Esophagus muscularis mucosa (tissue), 4 donors: ENCODE measurements at regions not wholly inside any gene's neighbourhood (a gene's known extent, or its start where the extent isn't known, plus 50 kb on each side); places are given as distances from the start of the nearest gene placed in this dataset.

Source experiments
- DNase-seq: peaks from one replicate; pipeline ENCODE4 v3.0.0-alpha.2; 2017; ENCODE audit errors: extremely low spot score
- H3K27ac ChIP-seq, 4 donors: fragments of 200-600 bp; sonication (generic); replicated peaks in 1 of 4; 1 replicate in 3 of 4; 2 replicates in 1 of 4; pipeline ENCODE4 v1.5.1; 2016 to 2019; ENCODE audit warnings: mild to moderate bottlenecking in 1 of 4
- H3K27me3 ChIP-seq, 4 donors: fragments of 200-600 bp; sonication (generic); one replicate each; pipeline versions ENCODE4 v1.5.1 to v1.6.0; 2016 to 2019
- H3K36me3 ChIP-seq, 4 donors: fragments of 200-600 bp; sonication (generic); one replicate each; pipeline ENCODE4 v1.5.1; 2016 to 2019
- H3K4me1 ChIP-seq, 4 donors: fragments of 200-600 bp; sonication (generic); one replicate each; pipeline ENCODE4 v1.5.1; 2016 to 2019
- H3K4me3 ChIP-seq, 4 donors: fragments of 200-600 bp; sonication (generic); 1 replicate in 2 of 4; 2 replicates in 2 of 4; pipeline ENCODE4 v1.5.1; 2016 to 2019; ENCODE audit warnings: mild to moderate bottlenecking in 4 of 4, moderate library complexity in 1 of 4
- H3K9me3 ChIP-seq, 4 donors: fragments of 200-600 bp; sonication (generic); 1 replicate in 3 of 4; 2 replicates in 1 of 4; pipeline ENCODE4 v1.5.1; 2016 to 2019
- EP300 ChIP-seq: sonication (generic); formaldehyde crosslinking; IDR thresholded peaks from one replicate; pipeline ENCODE4 v1.6.1; 2017; ENCODE audit warnings: antibody characterized with exemption
- POLR2A ChIP-seq: fragments of 450-650 bp; IDR thresholded peaks from one replicate; pipeline ENCODE4 v1.6.1; 2017; ENCODE audit warnings: antibody characterized with exemption, moderate library complexity, mild to moderate bottlenecking, low read depth
- POLR2AphosphoS5 ChIP-seq, 2 donors: sonication (generic); formaldehyde crosslinking; IDR thresholded peaks; one replicate each; pipeline ENCODE4 v1.6.1; 2017; ENCODE audit warnings: antibody characterized with exemption in 2 of 2
- WGBS: methylation state at CpG from one replicate; pipeline ENCODE4 v1.1.5; 2018; 5-methylcytosine and 5-hydroxymethylcytosine counted together
- intact Hi-C: fragments of 100-400 bp; cut with DNase I; formaldehyde crosslinking; loops from one replicate; pipeline ENCODE4 v1.15.1; 2023
- TF ChIP-seq, protein P1 (sequence below), 3 experiments: fragments of 200-600 bp in 2 of 3; fragments of 450-650 bp in 1 of 3; sonication (generic) in 2 of 3; IDR thresholded peaks; one replicate each; pipeline ENCODE4 v1.5.1; 2017 to 2019; ENCODE audit warnings: antibody characterized with exemption in 3 of 3, mild to moderate bottlenecking in 2 of 3, moderate library complexity in 1 of 3

DNA sequence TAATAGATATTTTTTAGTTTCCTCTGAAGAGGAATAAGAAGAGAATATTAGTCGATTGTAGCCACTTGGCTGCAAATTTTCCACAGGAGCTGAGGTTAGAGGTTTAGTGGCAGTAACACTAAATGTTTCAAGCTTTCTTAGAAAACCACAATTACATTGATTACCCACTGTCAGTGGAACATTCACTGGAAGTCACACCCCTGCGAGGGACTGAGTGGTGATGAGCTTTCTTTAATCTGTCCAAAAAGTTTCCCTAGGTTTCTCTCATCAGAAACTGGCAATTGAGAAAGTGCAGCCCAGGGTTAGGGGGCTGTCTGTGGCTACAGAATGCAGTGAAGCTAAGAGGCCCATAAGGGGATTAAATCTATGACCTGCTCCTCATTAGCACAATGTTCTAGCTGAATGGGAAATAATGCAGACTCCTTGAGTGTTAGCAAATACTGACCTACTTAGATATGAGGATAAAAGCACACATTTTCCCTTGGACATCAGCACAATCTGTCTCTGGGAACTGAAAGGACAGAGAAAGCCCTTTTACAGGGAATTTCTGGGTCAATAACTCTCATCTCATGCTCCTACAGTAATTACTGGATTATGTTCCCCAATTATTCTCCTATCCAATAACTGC, 189.5 kb downstream of the FAM76B start:
- no peak for TF ChIP-seq EP300
- TF ChIP-seq POLR2A = no peak
- TF ChIP-seq, protein P1, sequence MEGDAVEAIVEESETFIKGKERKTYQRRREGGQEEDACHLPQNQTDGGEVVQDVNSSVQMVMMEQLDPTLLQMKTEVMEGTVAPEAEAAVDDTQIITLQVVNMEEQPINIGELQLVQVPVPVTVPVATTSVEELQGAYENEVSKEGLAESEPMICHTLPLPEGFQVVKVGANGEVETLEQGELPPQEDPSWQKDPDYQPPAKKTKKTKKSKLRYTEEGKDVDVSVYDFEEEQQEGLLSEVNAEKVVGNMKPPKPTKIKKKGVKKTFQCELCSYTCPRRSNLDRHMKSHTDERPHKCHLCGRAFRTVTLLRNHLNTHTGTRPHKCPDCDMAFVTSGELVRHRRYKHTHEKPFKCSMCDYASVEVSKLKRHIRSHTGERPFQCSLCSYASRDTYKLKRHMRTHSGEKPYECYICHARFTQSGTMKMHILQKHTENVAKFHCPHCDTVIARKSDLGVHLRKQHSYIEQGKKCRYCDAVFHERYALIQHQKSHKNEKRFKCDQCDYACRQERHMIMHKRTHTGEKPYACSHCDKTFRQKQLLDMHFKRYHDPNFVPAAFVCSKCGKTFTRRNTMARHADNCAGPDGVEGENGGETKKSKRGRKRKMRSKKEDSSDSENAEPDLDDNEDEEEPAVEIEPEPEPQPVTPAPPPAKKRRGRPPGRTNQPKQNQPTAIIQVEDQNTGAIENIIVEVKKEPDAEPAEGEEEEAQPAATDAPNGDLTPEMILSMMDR (IDR thresholded peaks at IDR 0.05) = no peak
- TF ChIP-seq POLR2AphosphoS5 (IDR thresholded peaks at IDR 0.05) = no peak
- 82% methylated on average over 2 of the region's 2 CpGs for WGBS
- Histone ChIP-seq H3K27ac (no peak overlapping the region), H3K9me3 (no peaks in the 10 kb centered on the region), H3K4me3 (no peak overlapping the region), H3K27me3 (no peaks in the 10 kb centered on the region), H3K36me3 (no peaks in the 10 kb centered on the region), H3K4me1 (no peaks in the 10 kb centered on the region)
- DNase-seq = no peak
- intact Hi-C loops = no loop called here

DNA sequence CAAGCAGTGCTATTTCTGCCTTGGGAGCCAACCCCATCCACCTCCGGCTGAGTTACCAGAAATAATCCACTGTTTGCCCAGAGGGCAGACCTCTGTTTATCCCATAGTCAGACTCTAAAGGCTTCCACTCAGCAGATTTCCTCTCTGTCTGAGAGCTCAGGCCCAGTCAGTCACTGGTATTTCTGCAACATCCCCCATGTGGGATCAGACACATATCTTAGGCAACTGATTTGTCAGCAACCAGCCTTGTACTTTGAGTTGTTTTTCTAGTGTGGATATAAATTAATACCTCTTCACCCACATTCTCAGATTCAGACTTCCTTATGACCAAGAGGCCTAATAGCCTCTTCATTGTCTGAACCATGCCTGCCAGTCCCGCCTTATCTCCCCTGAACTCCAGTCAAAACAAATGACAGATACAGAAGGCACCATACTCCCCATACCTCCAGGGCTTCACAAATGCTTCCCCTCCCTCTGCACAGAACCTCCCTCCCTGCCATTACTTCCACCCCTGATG, 193.6 kb downstream of the FAM76B start:
- DNase-seq = no peak
- Histone ChIP-seq H3K4me3 (no peak overlapping the region), H3K36me3 (no peaks in the 10 kb centered on the region), H3K4me1 (peaks cover 0 to 5% (median 0%) of the 10 kb centered on the region in 4 donors), H3K9me3 (no peaks in the 10 kb centered on the region), H3K27me3 (no peaks in the 10 kb centered on the region), H3K27ac (no peak overlapping the region)
- intact Hi-C loops = no loop called here
- TF ChIP-seq EP300 (no peak), POLR2A (no peak), POLR2AphosphoS5 (IDR thresholded peaks at IDR 0.05) (no peak)
- TF ChIP-seq, protein P1 (IDR thresholded peaks at IDR 0.05) = no peak
- WGBS = 88% methylated on average over 2 of the region's 2 CpGs

DNA sequence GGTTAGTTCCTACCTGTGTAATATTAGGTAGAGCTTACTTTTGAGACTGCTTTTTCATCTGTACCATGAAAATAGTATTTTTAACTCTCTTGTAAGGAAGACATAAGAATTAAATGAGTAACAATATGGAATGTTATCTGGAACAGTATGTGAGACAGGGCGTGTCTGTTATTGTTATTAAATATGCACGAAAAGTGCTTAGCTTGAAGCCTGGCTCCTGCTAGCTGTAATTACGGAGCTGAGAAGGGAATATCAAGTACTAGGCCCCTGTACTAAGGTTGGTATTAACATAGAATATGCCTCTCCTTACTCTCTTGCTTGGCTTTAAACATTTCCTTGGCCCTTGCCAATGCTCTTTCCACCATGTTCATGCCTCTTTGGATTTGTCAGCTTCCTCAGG, 194.0 kb downstream of the FAM76B start:
- Histone ChIP-seq H3K36me3 (no peaks in the 10 kb centered on the region), H3K27me3 (no peaks in the 10 kb centered on the region), H3K9me3 (no peaks in the 10 kb centered on the region), H3K27ac (no peak overlapping the region), H3K4me1 (peaks cover 0 to 5% (median 0%) of the 10 kb centered on the region in 4 donors), H3K4me3 (no peak overlapping the region)
- DNase-seq = no peak
- intact Hi-C loops = no loop called here
- TF ChIP-seq, protein P1 (IDR thresholded peaks at IDR 0.05) = no peak
- TF ChIP-seq EP300 (no peak), POLR2AphosphoS5 (IDR thresholded peaks at IDR 0.05) (no peak), POLR2A (no peak)
- WGBS = 95% methylated on average over 3 of the region's 3 CpGs

DNA sequence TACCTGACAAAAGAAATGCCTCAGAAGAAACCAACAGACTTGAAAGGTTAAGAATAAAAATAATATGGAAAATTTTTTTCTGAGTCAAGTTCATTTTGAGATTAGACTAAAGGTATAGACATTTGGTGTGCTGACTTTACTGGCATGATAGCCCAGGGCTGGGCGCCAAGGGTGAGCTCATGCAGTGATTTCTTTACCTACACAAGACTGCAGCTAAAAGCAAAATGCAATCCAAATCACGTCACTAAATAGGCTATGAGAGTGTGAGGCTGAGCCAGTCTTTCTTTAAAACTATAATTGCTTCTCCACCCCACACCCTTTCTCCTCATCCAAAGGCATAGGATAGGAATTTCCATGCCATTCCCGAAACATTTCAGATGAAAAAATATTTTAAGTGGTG, 196.5 kb downstream of the FAM76B start:
- intact Hi-C loops = no loop called here
- no peak for DNase-seq
- Histone ChIP-seq H3K4me1 (peaks cover 0 to 5% (median 0%) of the 10 kb centered on the region in 4 donors), H3K4me3 (no peak overlapping the region), H3K36me3 (no peaks in the 10 kb centered on the region), H3K9me3 (no peaks in the 10 kb centered on the region), H3K27ac (no peak overlapping the region), H3K27me3 (no peaks in the 10 kb centered on the region)
- WGBS = 58% methylated on average over 3 of the region's 3 CpGs
- TF ChIP-seq, protein P1 (IDR thresholded peaks at IDR 0.05) = no peak
- TF ChIP-seq POLR2A (no peak), EP300 (no peak)

DNA sequence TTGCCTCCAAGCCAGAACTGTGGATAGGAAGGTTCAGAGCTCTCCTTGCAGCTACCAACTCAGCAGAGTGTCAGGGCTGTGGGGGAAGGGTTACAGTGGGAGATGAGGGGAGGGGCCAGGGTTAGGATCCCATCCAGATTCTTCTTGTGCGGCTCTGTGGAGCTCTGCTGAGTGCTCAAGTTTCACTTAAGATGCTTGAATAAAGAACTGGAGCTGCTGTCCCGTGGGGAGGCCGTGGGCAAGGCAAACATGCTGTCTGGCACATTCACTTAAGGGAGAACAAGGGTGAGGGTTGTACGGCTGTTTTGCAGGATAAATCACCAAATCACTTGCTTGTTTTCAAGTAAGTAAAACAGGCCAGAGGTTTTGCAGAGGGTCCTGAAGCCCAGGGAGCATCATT, 197.1 kb downstream of the FAM76B start:
- TF ChIP-seq POLR2A (no peak), POLR2AphosphoS5 (IDR thresholded peaks at IDR 0.05) (no peak), EP300 (no peak)
- TF ChIP-seq, protein P1 (IDR thresholded peaks at IDR 0.05) = no peak
- Histone ChIP-seq H3K27me3 (no peaks in the 10 kb centered on the region), H3K9me3 (no peaks in the 10 kb centered on the region), H3K4me3 (no peak overlapping the region), H3K36me3 (no peaks in the 10 kb centered on the region), H3K27ac (no peak overlapping the region), H3K4me1 (peaks cover 0 to 5% (median 0%) of the 10 kb centered on the region in 4 donors)
- WGBS = 48% methylated on average over 4 of the region's 4 CpGs
- DNase-seq = no peak
- intact Hi-C loops = no loop called here
